ENCODE measurements at regions not wholly inside any gene's neighbourhood (a gene's known extent, or its start where the extent isn't known, plus 50 kb on each side); places are given as distances from the start of the nearest gene placed in this dataset.

GRCh38 chr12:127293507-127294310 is 973.3 kb upstream of the TMEM132C start (continued):
- TF ChIP-seq MEF2B (IDR thresholded peaks at IDR 0.05; ENCODE audit: partially characterized antibody, poor library complexity, severe bottlenecking) (no peak), EZH2 (IDR thresholded peaks at IDR 0.05; ENCODE audit: borderline replicate concordance, control insufficient read depth, low read depth, low read length) (no peak)

- Histone ChIP-seq H3K79me2 (ENCODE audit: control insufficient read depth, insufficient read depth, low read length) (no peaks in the 10 kb centered on the region), H3K9ac (ENCODE audit: control insufficient read depth, insufficient read depth, low read length) (no peak overlapping the region), H3K4me3 (no peak overlapping the region), H3K27ac (ENCODE audit: control insufficient read depth, insufficient read depth) (no peak overlapping the region), H3K4me2 (ENCODE audit: control insufficient read depth, insufficient read depth) (no peak overlapping the region), H3K36me3 (ENCODE audit: control insufficient read depth in 2 of 2, insufficient read depth in 2 of 2, low read length in 1 of 2) (no peaks in the 10 kb centered on the region), H3K4me1 (ENCODE audit: control insufficient read depth, insufficient read depth, low read length) (no peaks in the 10 kb centered on the region), H3K9me3 (replicated peaks; ENCODE audit: control insufficient read depth, insufficient read depth, low read length) (no peaks in the 10 kb centered on the region; the same call in 2 of the 3 replicates), H2AFZ (ENCODE audit: control insufficient read depth, low read depth, low read length) (no peak overlapping the region), H4K20me1 (ENCODE audit: control insufficient read depth, insufficient read depth) (no peaks in the 10 kb centered on the region), H3K27me3 (replicated peaks in 1 of 2; ENCODE audit: control insufficient read depth in 2 of 2, insufficient read depth in 2 of 2, low read length in 1 of 2) (no peaks in the 10 kb centered on the region)
- FAIRE-seq (no peak), ATAC-seq (no peak), DNase-seq (ENCODE audit: low read depth, low spot score) (no peak)
- ChIA-PET POLR2A (no interaction called here), CTCF (interaction anchor here (1.0 kb wide), 1 partner anchor 8 kb away, joined by 3 read pairs; no protein-coding TSS in a partner anchor), RAD21 (ENCODE audit: unreplicated experiment) (no interaction called here), SMC1A (ENCODE audit: uncharacterized antibody, unreplicated experiment) (interaction anchor here (0.9 kb wide), 1 partner anchor 26 kb away, joined by 4 read pairs; no protein-coding TSS in a partner anchor)
- BruUV-seq (replicated peaks) = no TSS peak
- in situ Hi-C loops (cut with MboI) = no loop called here
- intact Hi-C loops (cut with micrococcal nuclease; ENCODE audit: unreplicated experiment) = no loop called here
- 0% methylated on average over 6 of the region's 6 CpGs for WGBS (ENCODE audit: insufficient coverage, insufficient replicate concordance, low lambda C conversion rate, missing lambda C conversion rate)
- TF ChIP-seq SIX5 (IDR thresholded peaks at IDR 0.05; ENCODE audit: low read depth, low read length, severe bottlenecking) (no peak), CEBPB (IDR thresholded peaks at IDR 0.05; ENCODE audit: borderline replicate concordance in 1 of 2, low read depth in 2 of 2, low read length in 2 of 2) (no peak), BCLAF1 (IDR thresholded peaks at IDR 0.05) (no peak), DPF2 (IDR thresholded peaks at IDR 0.05) (no peak), YY1 (IDR thresholded peaks at IDR 0.05; ENCODE audit: low read depth, low read length) (no peak), SRF (IDR thresholded peaks at IDR 0.05; ENCODE audit: low read depth in 2 of 2, low read length in 2 of 2) (no peak), ETV6 (conservative IDR thresholded peaks at IDR 0.05 in 1 of 2, IDR thresholded peaks at IDR 0.05 in 1 of 2; ENCODE audit: borderline replicate concordance in 1 of 2, low read depth in 1 of 2) (no peak), PAX8 (IDR thresholded peaks at IDR 0.05) (no peak), ZBED1 (IDR thresholded peaks at IDR 0.05; ENCODE audit: borderline replicate concordance) (no peak), ZBTB33 (IDR thresholded peaks at IDR 0.05) (no peak), SMARCA5 (IDR thresholded peaks at IDR 0.05) (no peak), RELA (IDR thresholded peaks at IDR 0.05; ENCODE audit: borderline replicate concordance, partially characterized antibody) (no peak), RAD51 (IDR thresholded peaks at IDR 0.05) (no peak), KAT2A (conservative IDR thresholded peaks at IDR 0.05; ENCODE audit: control insufficient read depth, low read depth, low read length) (no peak)
Measured at GRCh38 chr12:127294651-127295210, 972.2 kb upstream of the TMEM132C start.
